ENCODE measurements at regions not wholly inside any gene's neighbourhood (a gene's known extent, or its start where the extent isn't known, plus 50 kb on each side); places are given as distances from the start of the nearest gene placed in this dataset.
"Not testable (repeated sequence)": the region's sequence is repeated elsewhere in the genome, so short reads cannot be mapped to it uniquely, and the experiment has no call there.

DNA sequence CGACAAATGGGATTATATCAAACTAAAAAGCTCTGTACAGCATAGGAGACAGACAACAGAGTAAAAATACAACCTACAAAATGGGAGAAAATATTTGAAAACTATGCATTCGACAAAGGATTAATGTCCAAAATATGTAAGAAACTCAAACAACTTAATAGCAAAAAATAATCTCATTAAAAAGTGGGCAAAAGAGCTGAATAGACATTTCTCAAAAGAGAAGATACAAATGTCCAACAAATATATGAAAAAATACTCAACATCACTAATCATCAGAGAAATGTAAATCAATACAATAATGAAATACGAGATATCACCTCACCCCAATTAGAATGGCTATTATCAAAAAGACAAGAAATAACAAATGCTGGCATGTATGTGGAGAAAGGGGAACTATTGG is 272.9 kb downstream of the KLHL13 start:
- no peak for TF ChIP-seq POLR2A (IDR thresholded peaks at IDR 0.05; ENCODE audit: low read length)
- no peak for TF ChIP-seq GATA1 (IDR thresholded peaks at IDR 0.05; ENCODE audit: low read depth, low read length)
- DNase-seq = no peak

DNA sequence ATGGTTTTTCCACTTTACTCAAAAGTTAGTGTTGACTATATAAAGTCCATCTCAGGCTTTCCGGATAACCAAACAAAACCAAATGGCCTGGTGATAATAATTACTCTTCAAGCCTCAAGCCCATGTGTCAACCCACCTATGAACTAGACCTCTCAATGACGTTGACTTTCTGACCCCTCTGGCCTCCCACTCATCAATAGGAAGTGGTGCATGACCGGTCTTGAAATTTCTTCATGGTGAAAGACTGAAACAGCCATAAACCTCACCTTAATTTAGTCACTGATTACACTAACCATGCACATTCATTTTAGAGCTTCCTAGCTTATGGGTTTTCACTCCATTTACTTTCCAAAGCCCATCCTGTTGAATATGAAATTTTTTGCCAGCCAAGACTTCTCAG is 276.0 kb downstream of the KLHL13 start:
- DNase-seq = no peak
- TF ChIP-seq GATA1 (IDR thresholded peaks at IDR 0.05; ENCODE audit: low read depth, low read length) = no peak
- TF ChIP-seq POLR2A (IDR thresholded peaks at IDR 0.05; ENCODE audit: low read length) = no peak

DNA sequence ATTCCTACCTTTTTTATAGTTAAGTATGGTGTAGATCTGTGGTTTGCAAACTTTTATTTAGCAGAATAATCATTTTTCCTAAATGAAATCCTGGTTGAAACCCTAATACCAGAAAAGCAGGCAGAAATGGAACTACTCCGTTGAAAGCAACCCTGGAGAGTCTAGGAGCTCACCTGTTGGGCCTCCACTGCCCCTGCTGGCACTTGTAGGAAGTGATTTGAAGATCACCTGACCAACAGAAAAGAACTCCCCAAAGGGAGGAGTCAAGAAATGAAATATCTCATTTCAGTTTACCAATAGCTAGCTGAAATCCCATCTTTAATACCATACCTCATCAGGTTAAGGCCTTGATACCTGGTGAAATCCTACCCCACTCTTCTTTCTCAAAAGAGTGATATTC is 277.1 kb downstream of the KLHL13 start:
- no peak for TF ChIP-seq GATA1 (IDR thresholded peaks at IDR 0.05; ENCODE audit: low read depth, low read length)
- no peak for TF ChIP-seq POLR2A (IDR thresholded peaks at IDR 0.05; ENCODE audit: low read length)
- DNase-seq = peak in 1 of 2 experiments; percentile 0

- TF ChIP-seq POLR2A (IDR thresholded peaks at IDR 0.05; ENCODE audit: low read length) = no peak
- TF ChIP-seq GATA1 (IDR thresholded peaks at IDR 0.05; ENCODE audit: low read depth, low read length) = no peak
- DNase-seq = no peak
These were observed 277.9 kb downstream of the KLHL13 start for GRCh38 chrX:117838581-117839331.

DNA sequence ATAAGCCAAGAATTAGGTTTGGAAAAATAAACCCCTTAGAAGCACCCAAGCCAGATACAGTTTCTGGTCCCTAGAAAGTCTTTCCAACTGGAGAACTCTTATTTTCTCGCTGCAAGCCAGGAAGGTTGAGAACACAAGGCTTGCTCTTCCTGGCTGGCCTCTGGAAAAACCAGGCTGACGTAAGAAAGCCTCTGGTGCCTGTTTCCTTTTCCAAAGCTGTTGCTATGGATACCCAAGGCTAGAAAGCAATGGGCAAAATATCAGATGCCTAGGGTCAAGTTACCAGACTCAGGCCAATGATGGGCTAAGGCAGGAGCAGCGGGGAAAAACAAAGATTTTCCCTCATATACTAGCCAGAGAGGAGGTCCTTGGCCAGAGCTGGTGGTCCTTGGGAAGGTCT is 281.6 kb downstream of the KLHL13 start:
- TF ChIP-seq POLR2A (IDR thresholded peaks at IDR 0.05; ENCODE audit: low read length) (no peak), GATA1 (IDR thresholded peaks at IDR 0.05; ENCODE audit: low read depth, low read length) (no peak)
- no peak for DNase-seq

DNA sequence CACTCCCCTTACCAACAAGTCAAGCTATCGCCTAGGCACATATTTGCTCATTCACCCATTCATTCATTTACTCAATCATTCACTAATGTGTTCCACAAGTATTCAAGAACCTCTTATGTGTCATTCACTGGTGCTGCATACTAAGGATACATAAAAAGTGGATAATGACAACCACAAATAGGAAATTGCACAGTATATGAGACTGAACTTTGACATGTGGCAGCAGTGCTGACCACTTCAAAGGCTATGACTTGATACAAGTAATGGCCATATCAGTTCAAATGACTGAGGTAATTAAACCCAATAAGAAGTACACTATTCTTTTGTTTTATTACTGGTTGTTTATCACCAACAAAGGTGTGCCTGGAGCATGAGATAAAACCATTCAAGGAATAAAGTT is 282.5 kb downstream of the KLHL13 start:
- no peak for TF ChIP-seq POLR2A (IDR thresholded peaks at IDR 0.05; ENCODE audit: low read length)
- no peak for TF ChIP-seq GATA1 (IDR thresholded peaks at IDR 0.05; ENCODE audit: low read depth, low read length)
- DNase-seq = no peak

DNA sequence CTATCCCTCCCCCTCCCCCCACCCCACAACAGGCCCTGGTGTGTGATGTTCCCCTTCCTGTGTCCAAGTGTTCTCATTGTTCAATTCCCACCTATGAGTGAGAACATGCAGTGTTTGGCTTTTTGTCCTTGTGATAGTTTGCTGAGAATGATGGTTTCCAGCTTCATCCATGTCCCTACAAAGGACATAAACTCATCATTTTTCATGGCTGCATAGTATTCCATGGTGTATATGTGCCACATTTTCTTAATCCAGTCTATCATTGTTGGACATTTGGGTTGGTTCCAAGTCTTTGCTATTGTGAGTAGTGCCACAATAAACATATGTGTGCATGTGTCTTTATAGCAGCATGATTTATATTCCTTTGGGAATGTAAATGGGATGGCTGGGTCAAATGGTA is 295.1 kb downstream of the KLHL13 start:
- not testable (repeated sequence) for DNase-seq

DNA sequence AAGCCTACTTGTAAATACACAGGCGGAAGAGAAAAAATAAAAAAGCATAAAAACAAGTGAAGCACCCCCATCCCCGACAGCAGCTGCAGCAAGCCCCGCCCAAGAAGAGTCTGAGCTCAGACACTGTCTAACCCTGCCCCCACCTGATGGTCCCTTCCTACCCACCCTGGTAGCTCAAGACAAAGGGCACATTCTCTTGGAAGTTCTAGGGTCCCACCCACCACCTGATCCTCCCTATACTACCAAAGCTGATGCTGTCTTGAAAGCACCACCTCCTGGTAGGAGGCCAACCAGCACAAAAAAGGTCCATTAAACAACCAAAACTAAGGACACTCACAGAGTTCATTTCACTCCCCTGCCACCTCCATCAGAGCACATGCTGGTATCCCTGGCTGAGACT is 308.2 kb downstream of the KLHL13 start:
- no peak for TF ChIP-seq GATA1 (IDR thresholded peaks at IDR 0.05; ENCODE audit: low read depth, low read length)

DNA sequence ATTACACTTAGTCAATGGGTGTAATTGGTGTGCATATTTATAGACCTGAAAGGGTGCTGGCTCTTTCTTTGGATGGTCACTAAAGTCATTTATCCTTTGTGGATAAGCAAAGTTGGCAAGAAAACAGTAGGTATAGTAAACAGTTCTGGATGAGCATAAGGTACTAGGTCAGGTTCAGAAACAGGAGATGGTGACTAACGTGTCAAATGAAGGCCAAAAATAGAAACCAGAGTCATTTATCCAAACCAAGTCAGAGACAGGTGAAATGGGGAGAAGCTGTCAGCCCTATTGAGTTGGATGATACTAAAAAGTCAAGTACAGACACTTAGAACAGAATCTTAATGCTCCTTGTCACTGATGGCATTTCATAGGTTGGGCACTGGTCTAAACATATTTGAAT is 313.1 kb downstream of the KLHL13 start:
- TF ChIP-seq POLR2A (IDR thresholded peaks at IDR 0.05; ENCODE audit: low read length) = no peak
- no peak for TF ChIP-seq GATA1 (IDR thresholded peaks at IDR 0.05; ENCODE audit: low read depth, low read length)
- no peak for DNase-seq

More for the DNA sequence above, 308.2 kb downstream of the KLHL13 start:
- no peak for DNase-seq

DNA sequence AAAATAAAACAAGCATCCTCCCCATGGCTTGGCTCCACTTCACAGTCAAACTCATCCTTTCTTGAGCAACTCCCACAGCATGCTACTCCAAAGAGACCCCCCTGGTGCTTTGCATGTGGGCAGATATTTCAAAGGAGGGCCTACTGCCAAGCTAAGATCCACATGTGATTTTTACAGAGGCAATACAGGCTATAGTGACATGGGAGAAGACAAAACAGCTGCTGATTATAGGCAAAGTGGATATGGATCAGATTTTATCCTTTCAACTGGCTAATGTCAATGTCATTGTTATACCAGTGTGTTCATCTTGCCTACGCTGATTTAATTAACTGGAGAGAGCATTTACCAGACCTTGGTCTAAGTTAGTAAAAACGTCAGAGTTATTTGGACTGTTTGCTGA is 328.3 kb downstream of the KLHL13 start:
- no peak for DNase-seq
- TF ChIP-seq POLR2A (IDR thresholded peaks at IDR 0.05; ENCODE audit: low read length) (no peak), GATA1 (IDR thresholded peaks at IDR 0.05; ENCODE audit: low read depth, low read length) (no peak)

GRCh38 chrX:117771384-117771783 is 345.2 kb downstream of the KLHL13 start:
- TF ChIP-seq POLR2A (IDR thresholded peaks at IDR 0.05; ENCODE audit: low read length) = no peak
- no peak for TF ChIP-seq GATA1 (IDR thresholded peaks at IDR 0.05; ENCODE audit: low read depth, low read length)
- no peak for DNase-seq

DNA sequence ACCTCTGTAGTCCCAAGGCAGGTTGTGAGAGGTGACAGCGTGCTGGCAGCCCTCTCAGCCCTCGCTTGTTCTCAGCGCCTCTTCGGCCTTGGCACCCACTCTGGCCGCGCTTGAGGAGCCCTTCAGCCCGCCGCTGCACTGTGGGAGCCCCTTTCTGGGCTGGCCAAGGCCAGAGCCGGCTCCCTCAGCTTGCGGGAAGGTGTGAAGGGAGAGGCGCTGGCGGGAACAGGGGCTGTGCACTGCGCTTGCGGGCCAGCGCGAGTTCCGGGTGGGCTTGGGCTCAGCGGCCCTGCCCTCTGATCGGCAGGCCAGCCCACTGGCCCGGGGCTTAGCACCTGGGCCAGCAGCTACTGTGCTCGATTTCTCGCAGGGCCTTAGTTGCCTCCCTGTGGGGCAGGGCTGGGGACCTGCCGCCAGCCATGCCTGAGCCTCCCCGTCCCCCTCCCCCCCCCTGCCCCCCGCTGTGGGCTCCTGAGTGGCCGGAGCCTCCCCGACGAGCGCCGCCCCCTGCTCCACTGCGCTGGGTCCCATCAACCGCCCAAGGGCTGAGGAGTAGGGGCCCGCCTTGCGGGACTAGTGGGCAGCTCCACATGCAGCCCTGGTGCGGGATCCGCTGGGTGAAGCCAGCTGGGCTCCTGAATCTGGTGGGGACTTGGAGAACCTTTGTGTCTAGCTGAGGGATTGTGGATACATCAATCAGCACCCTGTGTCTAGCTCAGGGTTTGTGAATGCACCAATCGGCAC is 347.6 kb downstream of the KLHL13 start:
- DNase-seq = no peak

DNA sequence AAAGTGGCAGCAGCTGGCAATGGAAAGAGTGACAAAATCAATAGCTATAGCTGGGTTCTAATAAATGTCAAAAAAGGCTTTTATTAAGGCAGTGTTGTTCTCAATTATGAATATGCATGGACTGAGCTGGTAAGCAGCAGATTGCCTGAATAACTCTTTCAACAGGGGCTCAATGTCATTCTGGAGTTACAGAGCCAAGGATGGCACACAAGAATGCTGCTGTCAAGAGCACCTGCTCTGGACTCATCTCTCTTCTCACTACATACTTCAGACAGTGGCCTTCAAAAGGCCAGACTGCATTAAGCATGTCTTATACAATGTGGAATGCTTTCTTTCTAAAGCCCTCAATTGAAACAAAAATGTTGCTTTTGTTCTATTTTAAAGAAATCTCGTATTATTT is 351.4 kb downstream of the KLHL13 start:
- DNase-seq = no peak
- TF ChIP-seq POLR2A (IDR thresholded peaks at IDR 0.05; ENCODE audit: low read length) = no peak
- TF ChIP-seq GATA1 (IDR thresholded peaks at IDR 0.05; ENCODE audit: low read depth, low read length) = no peak

More for the DNA sequence above, 347.6 kb downstream of the KLHL13 start:
- TF ChIP-seq POLR2A (IDR thresholded peaks at IDR 0.05; ENCODE audit: low read length) = no peak
- TF ChIP-seq GATA1 (IDR thresholded peaks at IDR 0.05; ENCODE audit: low read depth, low read length) = no peak

DNA sequence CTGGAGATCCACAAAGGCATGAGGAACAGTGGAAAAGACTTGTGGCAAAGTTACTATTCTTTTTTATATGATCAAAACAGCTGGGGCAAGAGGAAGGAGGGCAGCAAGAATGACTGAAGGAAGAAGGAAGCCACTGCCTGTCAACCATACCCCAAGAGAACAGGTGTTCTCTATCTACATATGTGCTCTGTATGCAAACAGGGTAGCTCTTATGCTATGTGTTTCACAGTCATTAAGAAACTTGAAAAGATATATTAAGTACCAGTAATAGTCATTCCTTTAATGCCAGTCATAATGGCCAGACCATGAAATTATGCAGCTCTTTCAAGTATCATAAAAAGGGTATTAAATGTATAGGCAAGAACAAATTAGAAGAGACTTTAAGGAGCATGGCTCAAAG is 363.9 kb downstream of the KLHL13 start:
- no peak for DNase-seq
- TF ChIP-seq POLR2A (IDR thresholded peaks at IDR 0.05; ENCODE audit: low read length) (no peak), GATA1 (IDR thresholded peaks at IDR 0.05; ENCODE audit: low read depth, low read length) (no peak)

- DNase-seq = no peak
- no peak for TF ChIP-seq GATA1 (IDR thresholded peaks at IDR 0.05; ENCODE audit: low read depth, low read length)
- TF ChIP-seq POLR2A (IDR thresholded peaks at IDR 0.05; ENCODE audit: low read length) = no peak
These were observed 365.5 kb downstream of the KLHL13 start for GRCh38 chrX:117751155-117751554.

Measured in erythroblast (primary cell).